ENCODE measurements at regions not wholly inside any gene's neighbourhood (a gene's known extent, or its start where the extent isn't known, plus 50 kb on each side); places are given as distances from the start of the nearest gene placed in this dataset.

- no peaks in the 10 kb centered on the region for H4K20me1 ChIP-seq (ENCODE audit: insufficient read depth, low read length)
- H3K36me3 ChIP-seq (ENCODE audit: insufficient read depth, low read length), result no peaks in the 10 kb centered on the region
- H3K9me2 ChIP-seq (ENCODE audit: low read depth, low read length), result no peaks in the 10 kb centered on the region
- no peak overlapping the region for H3K9ac ChIP-seq (ENCODE audit: low read length)
- H2AFZ ChIP-seq (ENCODE audit: low read length), result no peak overlapping the region
- no peak overlapping the region for H3K4me3 ChIP-seq (ENCODE audit: low read depth, low read length, poor library complexity, severe bottlenecking)
- no peaks in the 10 kb centered on the region for H3K27me3 ChIP-seq (ENCODE audit: insufficient read depth, low read length)
- no peak overlapping the region for H3K4me2 ChIP-seq (ENCODE audit: low read length)
- TF ChIP-seq CTCF (IDR thresholded peaks at IDR 0.05; ENCODE audit: low read length), result no peak
- TF ChIP-seq EZH2 (IDR thresholded peaks at IDR 0.05; ENCODE audit: borderline replicate concordance, low read length), result no peak
- no peaks in the 10 kb centered on the region for H3K9me3 ChIP-seq (ENCODE audit: low read length)
- no peaks in the 10 kb centered on the region for H3F3A ChIP-seq (ENCODE audit: insufficient read depth, low read length)
- H3K79me2 ChIP-seq (ENCODE audit: insufficient read depth, low read length), result no peaks in the 10 kb centered on the region
- no peaks in the 10 kb centered on the region for H3K4me1 ChIP-seq (ENCODE audit: insufficient read depth, low read length, severe bottlenecking)
- H3K27ac ChIP-seq (ENCODE audit: low read depth, low read length, poor library complexity, severe bottlenecking), result no peak overlapping the region
Measured at GRCh38 chr5:163381832-163382231, 55.6 kb upstream of the CCNG1 start.

GRCh38 chr5:163383754-163384153, 53.6 kb upstream of the CCNG1 start:
- H3K36me3 ChIP-seq (ENCODE audit: insufficient read depth, low read length), result no peaks in the 10 kb centered on the region
- H3K27ac ChIP-seq (ENCODE audit: low read depth, low read length, poor library complexity, severe bottlenecking), result no peak overlapping the region
- H3K4me1 ChIP-seq (ENCODE audit: insufficient read depth, low read length, severe bottlenecking), result no peaks in the 10 kb centered on the region
- no peaks in the 10 kb centered on the region for H3K9me3 ChIP-seq (ENCODE audit: low read length)
- no peaks in the 10 kb centered on the region for H3F3A ChIP-seq (ENCODE audit: insufficient read depth, low read length)
- H2AFZ ChIP-seq (ENCODE audit: low read length), result no peak overlapping the region
- no peak overlapping the region for H3K4me2 ChIP-seq (ENCODE audit: low read length)
- H3K9ac ChIP-seq (ENCODE audit: low read length), result no peak overlapping the region
- H4K20me1 ChIP-seq (ENCODE audit: insufficient read depth, low read length), result no peaks in the 10 kb centered on the region
- no peak overlapping the region for H3K4me3 ChIP-seq (ENCODE audit: low read depth, low read length, poor library complexity, severe bottlenecking)
- no peaks in the 10 kb centered on the region for H3K9me2 ChIP-seq (ENCODE audit: low read depth, low read length)
- no peaks in the 10 kb centered on the region for H3K27me3 ChIP-seq (ENCODE audit: insufficient read depth, low read length)
- no peaks in the 10 kb centered on the region for H3K79me2 ChIP-seq (ENCODE audit: insufficient read depth, low read length)
- TF ChIP-seq CTCF (IDR thresholded peaks at IDR 0.05; ENCODE audit: low read length) (no peak), EZH2 (IDR thresholded peaks at IDR 0.05; ENCODE audit: borderline replicate concordance, low read length) (no peak)

GRCh38 chr5:163384669-163385068, 52.7 kb upstream of the CCNG1 start:
- Histone ChIP-seq H3K27me3 (ENCODE audit: insufficient read depth, low read length) (no peaks in the 10 kb centered on the region), H4K20me1 (ENCODE audit: insufficient read depth, low read length) (no peaks in the 10 kb centered on the region), H2AFZ (ENCODE audit: low read length) (no peak overlapping the region), H3K4me1 (ENCODE audit: insufficient read depth, low read length, severe bottlenecking) (no peaks in the 10 kb centered on the region), H3K9me2 (ENCODE audit: low read depth, low read length) (no peaks in the 10 kb centered on the region), H3K27ac (ENCODE audit: low read depth, low read length, poor library complexity, severe bottlenecking) (no peak overlapping the region), H3K79me2 (ENCODE audit: insufficient read depth, low read length) (no peaks in the 10 kb centered on the region), H3F3A (ENCODE audit: insufficient read depth, low read length) (no peaks in the 10 kb centered on the region), H3K4me2 (ENCODE audit: low read length) (no peak overlapping the region), H3K4me3 (ENCODE audit: low read depth, low read length, poor library complexity, severe bottlenecking) (no peak overlapping the region), H3K9me3 (ENCODE audit: low read length) (no peaks in the 10 kb centered on the region), H3K9ac (ENCODE audit: low read length) (no peak overlapping the region), H3K36me3 (ENCODE audit: insufficient read depth, low read length) (no peaks in the 10 kb centered on the region)
- TF ChIP-seq CTCF (IDR thresholded peaks at IDR 0.05; ENCODE audit: low read length) (no peak), EZH2 (IDR thresholded peaks at IDR 0.05; ENCODE audit: borderline replicate concordance, low read length) (no peak)

Data from OCI-LY1 (cell line).